Hepatocyte (in vitro differentiated cells): ENCODE measurements at regions not wholly inside any gene's neighbourhood (a gene's known extent, or its start where the extent isn't known, plus 50 kb on each side); places are given as distances from the start of the nearest gene placed in this dataset.

ENCODE experiments used
- CTCF ChIP-seq: fragments of 200-600 bp; sonication (generic); IDR thresholded peaks from 2 replicates; pipeline ENCODE4 v1.5.1; 2016; ENCODE audit warnings: antibody characterized with exemption, mild to moderate bottlenecking; ENCODE audit not compliant: poor library complexity
- EZH2 ChIP-seq: fragments of 200-600 bp; sonication (generic); IDR thresholded peaks from 2 replicates; pipeline ENCODE4 v1.6.1; 2016; ENCODE audit warnings: antibody characterized with exemption, mild to moderate bottlenecking, borderline replicate concordance
- EZH2phosphoT487 ChIP-seq: fragments of 200-600 bp; sonication (generic); IDR thresholded peaks from one replicate; pipeline ENCODE4 v1.6.1; 2018; ENCODE audit warnings: antibody characterized with exemption, mild to moderate bottlenecking, low read depth, moderate library complexity; ENCODE audit not compliant: unreplicated experiment, severe bottlenecking

- TF ChIP-seq EZH2 (no peak), CTCF (no peak), EZH2phosphoT487 (no peak)
Observed at GRCh38 chr10:88104223-88104622, 240.8 kb downstream of the PTEN start.
